GM23338 (cell line): ENCODE measurements at regions not wholly inside any gene's neighbourhood (a gene's known extent, or its start where the extent isn't known, plus 50 kb on each side); places are given as distances from the start of the nearest gene placed in this dataset.

Source experiments
- CREB1 ChIP-seq: fragments of 250-450 bp; sonication (Bioruptor Pico); IDR thresholded peaks from 2 replicates; pipeline ENCODE4 v1.5.0; 2020; ENCODE audit warnings: low read depth, mild to moderate bottlenecking, moderate library complexity
- CTCF ChIP-seq, 2 experiments: fragments of 200-600 bp in 1 of 2; sonication (generic) in 1 of 2; conservative IDR thresholded peaks; 2 replicates each; pipeline versions ENCODE4 v1.5.1 to v1.6.1; 2016 to 2017; ENCODE audit warnings: antibody characterized with exemption in 2 of 2, low read depth in 2 of 2, mild to moderate bottlenecking in 2 of 2, moderate library complexity in 1 of 2
- EZH2 ChIP-seq: fragments of 200-600 bp; sonication (generic); IDR thresholded peaks from one replicate; pipeline ENCODE4 v1.8.0; 2017; ENCODE audit warnings: antibody characterized with exemption, mild to moderate bottlenecking, low read depth; ENCODE audit not compliant: unreplicated experiment
- REST ChIP-seq: IDR thresholded peaks from one replicate; pipeline ENCODE4 v1.6.1; 2018; ENCODE audit warnings: antibody characterized with exemption; ENCODE audit not compliant: unreplicated experiment

GRCh38 chr1:82555501-82555900 lies 754.8 kb downstream of the ADGRL2 start:
- TF ChIP-seq CTCF (conservative IDR thresholded peaks at IDR 0.05; ENCODE audit: low read depth in 2 of 2), result no peak
- no peak for TF ChIP-seq REST
- no peak for TF ChIP-seq EZH2
- TF ChIP-seq CREB1, result no peak
